ENCODE measurements at regions not wholly inside any gene's neighbourhood (a gene's known extent, or its start where the extent isn't known, plus 50 kb on each side); places are given as distances from the start of the nearest gene placed in this dataset.
A peak's percentile ranks its signal among the peaks of the same experiment; 100 is the strongest.

- Mint-ChIP-seq H3K27me3 (peaks cover 50% of the 10 kb centered on the region), H3K4me1 (no peaks in the 10 kb centered on the region), H3K36me3 (ENCODE audit: low read depth) (no peaks in the 10 kb centered on the region), H3K27ac (no peak overlapping the region), H3K4me3 (no peak overlapping the region), H3K9me3 (no peaks in the 10 kb centered on the region)
- ATAC-seq (ENCODE audit: low read depth) (no peak), DNase-seq (no peak)
- no peak for TF ChIP-seq CTCF (IDR thresholded peaks at IDR 0.05)
- ChIA-PET CTCF (no interaction called here), POLR2A (no interaction called here)
- intact Hi-C loops (cut with micrococcal nuclease), result no loop called here
These were observed 92.1 kb upstream of the POU3F1 start for GRCh38 chr1:38138498-38139233.

- DNase-seq (no peak), ATAC-seq (ENCODE audit: low read depth) (no peak)
- Mint-ChIP-seq H3K36me3 (ENCODE audit: low read depth) (no peaks in the 10 kb centered on the region), H3K4me3 (no peak overlapping the region), H3K4me1 (no peaks in the 10 kb centered on the region), H3K27me3 (peaks cover 53% of the 10 kb centered on the region), H3K9me3 (no peaks in the 10 kb centered on the region), H3K27ac (no peak overlapping the region)
- TF ChIP-seq CTCF (IDR thresholded peaks at IDR 0.05), result no peak
- CTCF ChIA-PET, result interaction anchor here (0.8 kb wide), 1 partner anchor 698 kb away, joined by 3 read pairs; no protein-coding TSS in a partner anchor
- POLR2A ChIA-PET, result no interaction called here
- intact Hi-C loops (cut with micrococcal nuclease), result no loop called here
These were observed 90.6 kb upstream of the POU3F1 start for GRCh38 chr1:38137164-38137563.

- ATAC-seq (ENCODE audit: low read depth) (no peak), DNase-seq (no peak)
- no peak for TF ChIP-seq CTCF (IDR thresholded peaks at IDR 0.05)
- no peaks in the 10 kb centered on the region for H3K4me1 Mint-ChIP-seq
- CTCF ChIA-PET, result no interaction called here
- POLR2A ChIA-PET, result no interaction called here
- no peak overlapping the region for H3K27ac Mint-ChIP-seq
- no peak overlapping the region for H3K4me3 Mint-ChIP-seq
- no peaks in the 10 kb centered on the region for H3K9me3 Mint-ChIP-seq
- intact Hi-C loops (cut with micrococcal nuclease), result no loop called here
- peaks cover 57% of the 10 kb centered on the region for H3K27me3 Mint-ChIP-seq
- no peaks in the 10 kb centered on the region for H3K36me3 Mint-ChIP-seq (ENCODE audit: low read depth)
These were observed 89.2 kb upstream of the POU3F1 start for GRCh38 chr1:38135625-38136414.

- Mint-ChIP-seq H3K27me3 (peaks cover 44% of the 10 kb centered on the region), H3K36me3 (ENCODE audit: low read depth) (no peaks in the 10 kb centered on the region), H3K27ac (no peak overlapping the region), H3K4me3 (no peak overlapping the region), H3K4me1 (no peaks in the 10 kb centered on the region), H3K9me3 (no peaks in the 10 kb centered on the region)
- DNase-seq, result no peak
- intact Hi-C loops (cut with micrococcal nuclease), result no loop called here
- no peak for TF ChIP-seq CTCF (IDR thresholded peaks at IDR 0.05)
- ChIA-PET CTCF (interaction anchor here (1.4 kb wide), 1 partner anchor 62 kb away, joined by 3 read pairs; no protein-coding TSS in a partner anchor), POLR2A (no interaction called here)
- no peak for ATAC-seq (ENCODE audit: low read depth)
These were observed 87.7 kb upstream of the POU3F1 start for GRCh38 chr1:38134294-38134755.

- Mint-ChIP-seq H3K4me1 (no peaks in the 10 kb centered on the region), H3K27me3 (peaks cover 43% of the 10 kb centered on the region), H3K4me3 (no peak overlapping the region), H3K27ac (no peak overlapping the region), H3K36me3 (ENCODE audit: low read depth) (no peaks in the 10 kb centered on the region), H3K9me3 (no peaks in the 10 kb centered on the region)
- POLR2A ChIA-PET, result no interaction called here
- CTCF ChIA-PET, result interaction anchor here (1.4 kb wide), 1 partner anchor 62 kb away, joined by 3 read pairs; no protein-coding TSS in a partner anchor
- TF ChIP-seq CTCF (IDR thresholded peaks at IDR 0.05), result no peak
- ATAC-seq (ENCODE audit: low read depth), result peak; percentile 14
- DNase-seq, result no peak
- intact Hi-C loops (cut with micrococcal nuclease), result no loop called here
These were observed 87.2 kb upstream of the POU3F1 start for GRCh38 chr1:38133756-38134155.

Data from activated B cell treated with CpG ODN at 0.5 μM for 24 hours (primary cell).